Activated CD4-positive, alpha-beta memory T cell treated with anti-CD3 and anti-CD28 coated beads, Interleukin-2, amount 10 ng/mL, durations not matched to agents 7 days and 5 days (primary cell): ENCODE measurements at regions not wholly inside any gene's neighbourhood (a gene's known extent, or its start where the extent isn't known, plus 50 kb on each side); places are given as distances from the start of the nearest gene placed in this dataset.
"Not testable (repeated sequence)": the region's sequence is repeated elsewhere in the genome, so short reads cannot be mapped to it uniquely, and the experiment has no call there.

Experiments
- CTCF ChIA-PET: fragments of 350-600 bp; sonication (Branson Sonifier 250); formaldehyde crosslinking; loops from one replicate; lab custom pipeline; 2021; ENCODE audit warnings: antibody characterized with exemption, inconsistent platforms; lab: Charles Lee
- POLR2A ChIA-PET: fragments of 350-600 bp; sonication (Branson Sonifier 250); formaldehyde crosslinking; loops from one replicate; lab custom pipeline; 2021; ENCODE audit warnings: antibody characterized with exemption; lab: Charles Lee
- DNase-seq: peaks from one replicate; pipeline ENCODE4 v3.0.0-alpha.2; 2020
- H3K27ac Mint-ChIP-seq: one replicate; pipeline ENCODE4 v1.8.0; 2021; ENCODE audit warnings: mild to moderate bottlenecking, mixed read lengths
- H3K27me3 Mint-ChIP-seq: one replicate; pipeline ENCODE4 v1.8.0; 2021; ENCODE audit warnings: mixed read lengths
- H3K36me3 Mint-ChIP-seq: one replicate; pipeline ENCODE4 v1.8.0; 2021; ENCODE audit warnings: low read depth, mixed read lengths
- H3K4me1 Mint-ChIP-seq: one replicate; pipeline ENCODE4 v1.8.0; 2021; ENCODE audit warnings: mixed read lengths
- H3K4me3 Mint-ChIP-seq: one replicate; pipeline ENCODE4 v1.8.0; 2021; ENCODE audit warnings: mild to moderate bottlenecking, mixed read lengths
- H3K9me3 Mint-ChIP-seq: one replicate; pipeline ENCODE4 v1.8.0; 2021; ENCODE audit warnings: mixed read lengths

- DNase-seq: no peak
- ChIA-PET CTCF (no interaction called here), POLR2A (no interaction called here)
- Mint-ChIP-seq H3K36me3 (no peaks in the 10 kb centered on the region), H3K27ac (no peak overlapping the region), H3K4me1 (peaks cover 6% of the 10 kb centered on the region), H3K4me3 (no peak overlapping the region), H3K27me3 (peaks cover 4% of the 10 kb centered on the region), H3K9me3 (no peaks in the 10 kb centered on the region)
Observed at GRCh38 chr6:72552938-72553337, 68.9 kb upstream of the KCNQ5 start.

GRCh38 chr6:72553531-72554511, 68.0 kb upstream of the KCNQ5 start:
- H3K4me3 Mint-ChIP-seq: no peak overlapping the region
- H3K4me1 Mint-ChIP-seq: peaks cover 6% of the 10 kb centered on the region
- CTCF ChIA-PET: no interaction called here
- no peaks in the 10 kb centered on the region for H3K36me3 Mint-ChIP-seq
- no peak overlapping the region for H3K27ac Mint-ChIP-seq
- H3K27me3 Mint-ChIP-seq: peaks cover 4% of the 10 kb centered on the region
- no peaks in the 10 kb centered on the region for H3K9me3 Mint-ChIP-seq
- DNase-seq: no peak
- POLR2A ChIA-PET: no interaction called here

GRCh38 chr6:72554761-72555221, 67.1 kb upstream of the KCNQ5 start:
- peaks cover 6% of the 10 kb centered on the region for H3K4me1 Mint-ChIP-seq
- CTCF ChIA-PET: no interaction called here
- POLR2A ChIA-PET: no interaction called here

GRCh38 chr6:72559067-72559466, 62.8 kb upstream of the KCNQ5 start:
- ChIA-PET CTCF (no interaction called here), POLR2A (no interaction called here)
- Mint-ChIP-seq H3K27ac (no peak overlapping the region), H3K36me3 (no peaks in the 10 kb centered on the region), H3K4me3 (no peak overlapping the region), H3K9me3 (no peaks in the 10 kb centered on the region), H3K27me3 (peaks cover 4% of the 10 kb centered on the region), H3K4me1 (peaks cover 7% of the 10 kb centered on the region)
- DNase-seq: no peak

More at GRCh38 chr6:72554761-72555221, 67.1 kb upstream of the KCNQ5 start:
- Mint-ChIP-seq H3K36me3 (no peaks in the 10 kb centered on the region), H3K27ac (no peak overlapping the region), H3K27me3 (peaks cover 4% of the 10 kb centered on the region), H3K9me3 (no peaks in the 10 kb centered on the region), H3K4me3 (no peak overlapping the region)
- DNase-seq: no peak

GRCh38 chr6:72559555-72559954, 62.3 kb upstream of the KCNQ5 start:
- Mint-ChIP-seq H3K27me3 (peaks cover 4% of the 10 kb centered on the region), H3K4me1 (peaks cover 5% of the 10 kb centered on the region), H3K9me3 (no peaks in the 10 kb centered on the region), H3K4me3 (no peak overlapping the region), H3K36me3 (no peaks in the 10 kb centered on the region), H3K27ac (no peak overlapping the region)
- ChIA-PET POLR2A (no interaction called here), CTCF (no interaction called here)
- DNase-seq: no peak

- Mint-ChIP-seq H3K36me3 (no peaks in the 10 kb centered on the region), H3K27ac (no peak overlapping the region), H3K27me3 (peaks cover 6% of the 10 kb centered on the region), H3K4me1 (peaks cover 5% of the 10 kb centered on the region), H3K4me3 (no peak overlapping the region), H3K9me3 (no peaks in the 10 kb centered on the region)
- ChIA-PET CTCF (no interaction called here), POLR2A (no interaction called here)
- DNase-seq: no peak
Observed at GRCh38 chr6:72560721-72561593, 60.9 kb upstream of the KCNQ5 start.

- CTCF ChIA-PET: no interaction called here
Observed at GRCh38 chr6:72561629-72562028, 60.2 kb upstream of the KCNQ5 start.

GRCh38 chr6:72564231-72564630, 57.6 kb upstream of the KCNQ5 start:
- POLR2A ChIA-PET: no interaction called here
- Mint-ChIP-seq H3K4me3 (no peak overlapping the region), H3K27ac (no peak overlapping the region), H3K36me3 (no peaks in the 10 kb centered on the region), H3K27me3 (peaks cover 2% of the 10 kb centered on the region), H3K4me1 (peaks cover 5% of the 10 kb centered on the region), H3K9me3 (no peaks in the 10 kb centered on the region)
- CTCF ChIA-PET: no interaction called here
- DNase-seq: no peak

More at GRCh38 chr6:72561629-72562028, 60.2 kb upstream of the KCNQ5 start:
- DNase-seq: no peak
- POLR2A ChIA-PET: no interaction called here
- H3K4me3 Mint-ChIP-seq: no peak overlapping the region
- no peaks in the 10 kb centered on the region for H3K36me3 Mint-ChIP-seq
- no peak overlapping the region for H3K27ac Mint-ChIP-seq
- peaks cover 5% of the 10 kb centered on the region for H3K4me1 Mint-ChIP-seq
- no peaks in the 10 kb centered on the region for H3K9me3 Mint-ChIP-seq
- peaks cover 2% of the 10 kb centered on the region for H3K27me3 Mint-ChIP-seq

- POLR2A ChIA-PET, H3K4me1 Mint-ChIP-seq, CTCF ChIA-PET, H3K4me3 Mint-ChIP-seq, H3K27me3 Mint-ChIP-seq, H3K27ac Mint-ChIP-seq, H3K36me3 Mint-ChIP-seq, DNase-seq, H3K9me3 Mint-ChIP-seq: not testable (repeated sequence)
Observed at GRCh38 chr6:72571993-72572392, 49.9 kb upstream of the KCNQ5 start.
